HUES6 (cell line): ENCODE measurements at regions not wholly inside any gene's neighbourhood (a gene's known extent, or its start where the extent isn't known, plus 50 kb on each side); places are given as distances from the start of the nearest gene placed in this dataset.

Experiments
- H3K27ac ChIP-seq: 2 replicates; pipeline ENCODE4 v1.7.0; 2013; ENCODE audit warnings: low read depth, mild to moderate bottlenecking, low read length, inconsistent platforms
- H3K27me3 ChIP-seq: 2 replicates; pipeline ENCODE4 v1.6.1; 2013; ENCODE audit warnings: low read length; ENCODE audit not compliant: control insufficient read depth, insufficient read depth
- H3K36me3 ChIP-seq: 2 replicates; pipeline ENCODE4 v1.6.1; 2013; ENCODE audit warnings: low read length; ENCODE audit not compliant: control insufficient read depth, insufficient read depth
- H3K4me1 ChIP-seq: 2 replicates; pipeline ENCODE4 v1.6.1; 2013; ENCODE audit warnings: low read length; ENCODE audit not compliant: control insufficient read depth, insufficient read depth
- H3K4me3 ChIP-seq: 2 replicates; pipeline ENCODE4 v1.5.1; 2013; ENCODE audit warnings: low read depth, low read length
- H3K9ac ChIP-seq: one replicate; pipeline ENCODE4 v1.6.1; 2013; ENCODE audit warnings: mild to moderate bottlenecking, low read length
- H3K9me3 ChIP-seq: 2 replicates; pipeline ENCODE4 v1.6.1; 2013; ENCODE audit warnings: low read depth, low read length; ENCODE audit not compliant: control insufficient read depth, insufficient read depth

DNA sequence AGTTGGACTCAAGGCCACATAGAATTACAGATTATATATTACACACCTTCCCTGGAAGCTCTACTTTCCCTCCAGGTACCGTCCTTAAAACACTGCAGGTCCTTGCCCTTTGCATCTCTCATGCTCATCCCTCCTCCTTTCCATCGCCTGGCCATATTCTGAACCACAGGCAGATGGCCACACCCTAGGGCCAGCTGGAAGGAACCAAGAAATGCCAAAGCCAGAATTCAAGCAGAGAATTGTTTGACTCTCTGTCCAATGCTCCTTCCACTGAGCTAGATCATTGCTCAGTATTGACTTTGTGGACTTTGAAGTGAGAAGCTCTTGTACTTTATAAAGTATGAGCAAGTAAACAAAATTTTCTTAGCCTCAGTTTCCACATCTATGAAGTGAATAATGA is 170.3 kb upstream of the SLC24A5 start:
- Histone ChIP-seq H3K9me3 (no peaks in the 10 kb centered on the region), H3K4me1 (peaks cover 12% of the 10 kb centered on the region), H3K4me3 (no peak overlapping the region), H3K27me3 (no peaks in the 10 kb centered on the region), H3K36me3 (no peaks in the 10 kb centered on the region), H3K9ac (no peak overlapping the region), H3K27ac (no peak overlapping the region)

GRCh38 chr15:47951781-47952180 is 169.0 kb upstream of the SLC24A5 start:
- H3K4me1 ChIP-seq = peaks cover 12% of the 10 kb centered on the region
- H3K27ac ChIP-seq = no peak overlapping the region
- no peak overlapping the region for H3K9ac ChIP-seq
- H3K36me3 ChIP-seq = no peaks in the 10 kb centered on the region
- H3K27me3 ChIP-seq = no peaks in the 10 kb centered on the region
- no peak overlapping the region for H3K4me3 ChIP-seq
- no peaks in the 10 kb centered on the region for H3K9me3 ChIP-seq

DNA sequence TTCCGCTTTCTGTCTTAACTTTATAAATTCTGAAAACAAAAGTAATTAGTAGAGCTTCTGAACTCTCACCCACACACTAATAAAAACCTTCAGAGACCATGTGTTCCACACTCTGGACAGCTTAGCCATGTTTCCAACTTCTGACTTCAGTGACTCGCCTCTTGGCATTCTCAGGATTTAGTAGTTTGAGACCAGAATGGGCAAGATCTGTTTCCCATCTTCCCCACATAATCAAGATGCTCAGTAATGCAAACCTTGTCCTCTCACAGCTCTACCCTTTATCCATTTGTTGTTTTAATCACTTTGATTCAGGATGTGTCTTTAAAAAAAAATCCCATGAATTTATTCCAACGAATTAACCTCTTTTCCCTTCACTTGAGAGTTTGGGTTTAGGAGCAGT is 166.6 kb upstream of the SLC24A5 start:
- no peaks in the 10 kb centered on the region for H3K36me3 ChIP-seq
- no peak overlapping the region for H3K9ac ChIP-seq
- H3K27ac ChIP-seq = no peak overlapping the region
- no peaks in the 10 kb centered on the region for H3K27me3 ChIP-seq
- H3K4me1 ChIP-seq = peaks cover 12% of the 10 kb centered on the region
- no peaks in the 10 kb centered on the region for H3K9me3 ChIP-seq
- no peak overlapping the region for H3K4me3 ChIP-seq

- Histone ChIP-seq H3K9me3 (no peaks in the 10 kb centered on the region), H3K27me3 (no peaks in the 10 kb centered on the region), H3K9ac (no peak overlapping the region), H3K27ac (no peak overlapping the region), H3K4me3 (no peak overlapping the region), H3K36me3 (no peaks in the 10 kb centered on the region), H3K4me1 (peaks cover 13% of the 10 kb centered on the region)
Measured at GRCh38 chr15:47955021-47955420, 165.8 kb upstream of the SLC24A5 start.

GRCh38 chr15:47959617-47960413 is 161.0 kb upstream of the SLC24A5 start:
- no peaks in the 10 kb centered on the region for H3K36me3 ChIP-seq
- no peaks in the 10 kb centered on the region for H3K9me3 ChIP-seq
- H3K27me3 ChIP-seq = no peaks in the 10 kb centered on the region
- H3K27ac ChIP-seq = no peak overlapping the region
- no peak overlapping the region for H3K9ac ChIP-seq
- H3K4me3 ChIP-seq = no peak overlapping the region
- peaks cover 6% of the 10 kb centered on the region; the same call in 1 of the 2 replicates for H3K4me1 ChIP-seq

DNA sequence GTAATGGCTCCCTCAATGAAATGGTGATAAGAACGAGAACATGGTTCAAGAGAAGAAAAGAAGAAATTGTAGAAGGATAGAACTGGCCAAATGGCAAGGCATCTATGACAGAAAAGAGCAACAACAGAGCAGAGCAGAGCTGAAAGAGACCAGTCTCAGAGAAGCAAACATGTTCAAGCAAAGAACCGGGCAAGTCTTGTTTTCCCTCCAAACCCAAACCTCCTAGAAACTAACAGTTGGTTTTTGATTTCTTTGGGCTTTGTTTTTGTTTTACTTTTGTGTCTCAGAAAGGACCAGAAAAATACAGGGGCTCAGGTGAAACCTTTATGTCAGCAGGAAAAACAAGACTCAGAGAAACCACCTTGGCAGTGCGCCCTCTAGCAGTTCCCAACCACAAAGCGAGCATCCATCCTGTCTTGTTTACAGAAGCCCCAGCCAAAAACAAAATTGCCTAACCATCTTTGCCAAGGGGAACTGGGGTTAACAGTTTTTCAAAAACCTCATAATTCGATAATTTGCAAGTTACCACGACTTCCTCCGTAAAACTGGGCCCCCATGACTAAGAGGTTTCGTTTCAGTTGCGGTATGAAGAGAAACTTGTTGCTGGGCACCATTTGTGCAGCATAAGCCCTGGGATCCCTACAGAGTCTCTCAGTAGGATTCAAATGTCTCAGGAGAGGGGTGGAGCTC is 159.2 kb upstream of the SLC24A5 start:
- Histone ChIP-seq H3K27ac (no peak overlapping the region), H3K9me3 (no peaks in the 10 kb centered on the region), H3K4me3 (no peak overlapping the region), H3K27me3 (no peaks in the 10 kb centered on the region), H3K36me3 (no peaks in the 10 kb centered on the region), H3K4me1 (0 out of 2 replicates have a peak, but pooled peaks cover 4% of the 10 kb centered on the region), H3K9ac (no peak overlapping the region)

GRCh38 chr15:47963265-47963664 is 157.5 kb upstream of the SLC24A5 start:
- Histone ChIP-seq H3K27me3 (no peaks in the 10 kb centered on the region), H3K9ac (no peak overlapping the region), H3K36me3 (no peaks in the 10 kb centered on the region), H3K4me1 (peaks cover 6% of the 10 kb centered on the region; the same call in 1 of the 2 replicates), H3K4me3 (no peak overlapping the region), H3K9me3 (no peaks in the 10 kb centered on the region), H3K27ac (no peak overlapping the region)

GRCh38 chr15:47964229-47964628 is 156.6 kb upstream of the SLC24A5 start:
- H3K9ac ChIP-seq = no peak overlapping the region
- no peaks in the 10 kb centered on the region for H3K27me3 ChIP-seq
- H3K4me3 ChIP-seq = no peak overlapping the region
- H3K36me3 ChIP-seq = no peaks in the 10 kb centered on the region
- no peak overlapping the region for H3K27ac ChIP-seq
- peaks cover 6% of the 10 kb centered on the region; the same call in 1 of the 2 replicates for H3K4me1 ChIP-seq
- no peaks in the 10 kb centered on the region for H3K9me3 ChIP-seq

DNA sequence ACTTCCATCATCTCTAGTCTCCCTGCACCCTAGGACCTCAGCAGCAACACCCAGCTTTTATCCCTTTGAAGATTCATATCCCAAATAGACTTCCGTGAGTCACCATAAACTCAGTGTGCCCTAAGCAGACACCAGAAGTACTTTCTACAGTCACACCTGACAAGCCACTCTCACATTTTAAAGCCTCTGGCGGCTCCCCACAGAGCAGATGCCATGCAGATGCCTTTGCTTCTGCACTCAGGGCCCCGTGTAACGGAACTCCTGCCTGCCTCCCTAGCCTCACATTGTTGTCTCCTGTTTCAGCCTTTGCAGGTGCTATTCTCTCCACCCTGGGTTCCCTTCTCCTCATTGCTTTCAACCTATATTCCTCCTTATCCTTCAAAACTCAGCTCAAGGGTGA is 155.5 kb upstream of the SLC24A5 start:
- peaks cover 3% of the 10 kb centered on the region; the same call in 1 of the 2 replicates for H3K4me1 ChIP-seq
- no peaks in the 10 kb centered on the region for H3K9me3 ChIP-seq

GRCh38 chr15:47968593-47968992 is 152.2 kb upstream of the SLC24A5 start:
- H3K27ac ChIP-seq = no peak overlapping the region
- H3K4me3 ChIP-seq = no peak overlapping the region
- H3K4me1 ChIP-seq = peaks cover 3% of the 10 kb centered on the region; the same call in 1 of the 2 replicates
- no peaks in the 10 kb centered on the region for H3K9me3 ChIP-seq
- H3K36me3 ChIP-seq = no peaks in the 10 kb centered on the region
- no peak overlapping the region for H3K9ac ChIP-seq
- H3K27me3 ChIP-seq = no peaks in the 10 kb centered on the region

More for the DNA sequence above, 155.5 kb upstream of the SLC24A5 start:
- Histone ChIP-seq H3K36me3 (no peaks in the 10 kb centered on the region), H3K4me3 (no peak overlapping the region), H3K27me3 (no peaks in the 10 kb centered on the region), H3K9ac (no peak overlapping the region), H3K27ac (no peak overlapping the region)

- H3K27ac ChIP-seq = no peak overlapping the region
- no peaks in the 10 kb centered on the region for H3K27me3 ChIP-seq
- H3K9me3 ChIP-seq = no peaks in the 10 kb centered on the region
- no peak overlapping the region for H3K4me3 ChIP-seq
- peaks cover 5% of the 10 kb centered on the region for H3K4me1 ChIP-seq
- H3K9ac ChIP-seq = no peak overlapping the region
- no peaks in the 10 kb centered on the region for H3K36me3 ChIP-seq
Measured at GRCh38 chr15:47971637-47972036, 149.2 kb upstream of the SLC24A5 start.
